ENCODE measurements at regions not wholly inside any gene's neighbourhood (a gene's known extent, or its start where the extent isn't known, plus 50 kb on each side); places are given as distances from the start of the nearest gene placed in this dataset.

- no peak overlapping the region for H3K9ac ChIP-seq (ENCODE audit: low read length)
- H4K20me1 ChIP-seq (ENCODE audit: insufficient read depth, low read length) = no peaks in the 10 kb centered on the region
- H3K4me1 ChIP-seq (ENCODE audit: low read length) = no peaks in the 10 kb centered on the region
- no peak overlapping the region for H3K4me3 ChIP-seq (ENCODE audit: low read length)
- H3K79me2 ChIP-seq (ENCODE audit: low read length) = no peaks in the 10 kb centered on the region
- no peaks in the 10 kb centered on the region for H3K36me3 ChIP-seq (replicated peaks; ENCODE audit: low read depth, low read length)
- no peaks in the 10 kb centered on the region for H3K27me3 ChIP-seq (ENCODE audit: low read depth, low read length)
- no peak overlapping the region for H2AFZ ChIP-seq (ENCODE audit: low read depth, low read length)
- TF ChIP-seq, protein P1, sequence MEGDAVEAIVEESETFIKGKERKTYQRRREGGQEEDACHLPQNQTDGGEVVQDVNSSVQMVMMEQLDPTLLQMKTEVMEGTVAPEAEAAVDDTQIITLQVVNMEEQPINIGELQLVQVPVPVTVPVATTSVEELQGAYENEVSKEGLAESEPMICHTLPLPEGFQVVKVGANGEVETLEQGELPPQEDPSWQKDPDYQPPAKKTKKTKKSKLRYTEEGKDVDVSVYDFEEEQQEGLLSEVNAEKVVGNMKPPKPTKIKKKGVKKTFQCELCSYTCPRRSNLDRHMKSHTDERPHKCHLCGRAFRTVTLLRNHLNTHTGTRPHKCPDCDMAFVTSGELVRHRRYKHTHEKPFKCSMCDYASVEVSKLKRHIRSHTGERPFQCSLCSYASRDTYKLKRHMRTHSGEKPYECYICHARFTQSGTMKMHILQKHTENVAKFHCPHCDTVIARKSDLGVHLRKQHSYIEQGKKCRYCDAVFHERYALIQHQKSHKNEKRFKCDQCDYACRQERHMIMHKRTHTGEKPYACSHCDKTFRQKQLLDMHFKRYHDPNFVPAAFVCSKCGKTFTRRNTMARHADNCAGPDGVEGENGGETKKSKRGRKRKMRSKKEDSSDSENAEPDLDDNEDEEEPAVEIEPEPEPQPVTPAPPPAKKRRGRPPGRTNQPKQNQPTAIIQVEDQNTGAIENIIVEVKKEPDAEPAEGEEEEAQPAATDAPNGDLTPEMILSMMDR (IDR thresholded peaks at IDR 0.05; ENCODE audit: low read depth, low read length) = no peak
- no peak for TF ChIP-seq EZH2phosphoT487 (IDR thresholded peaks at IDR 0.05; ENCODE audit: low read depth)
- H3K4me2 ChIP-seq (ENCODE audit: low read length) = no peak overlapping the region
- H3K27ac ChIP-seq (ENCODE audit: low read length) = no peak overlapping the region
- no peaks in the 10 kb centered on the region for H3K9me3 ChIP-seq (ENCODE audit: insufficient read depth, low read length)
Observed at GRCh38 chr13:33352041-33352440, 66.5 kb upstream of the STARD13 start.

- no peak overlapping the region for H3K9ac ChIP-seq (ENCODE audit: low read length)
- H4K20me1 ChIP-seq (ENCODE audit: insufficient read depth, low read length) = no peaks in the 10 kb centered on the region
- no peaks in the 10 kb centered on the region for H3K9me3 ChIP-seq (ENCODE audit: insufficient read depth, low read length)
- H3K4me1 ChIP-seq (ENCODE audit: low read length) = no peaks in the 10 kb centered on the region
- no peak overlapping the region for H3K27ac ChIP-seq (ENCODE audit: low read length)
- no peak overlapping the region for H2AFZ ChIP-seq (ENCODE audit: low read depth, low read length)
- TF ChIP-seq, protein P1 (IDR thresholded peaks at IDR 0.05; ENCODE audit: low read depth, low read length) = no peak
- no peak for TF ChIP-seq EZH2phosphoT487 (IDR thresholded peaks at IDR 0.05; ENCODE audit: low read depth)
- no peaks in the 10 kb centered on the region for H3K27me3 ChIP-seq (ENCODE audit: low read depth, low read length)
- H3K36me3 ChIP-seq (replicated peaks; ENCODE audit: low read depth, low read length) = no peaks in the 10 kb centered on the region
- no peaks in the 10 kb centered on the region for H3K79me2 ChIP-seq (ENCODE audit: low read length)
- H3K4me3 ChIP-seq (ENCODE audit: low read length) = no peak overlapping the region
- no peak overlapping the region for H3K4me2 ChIP-seq (ENCODE audit: low read length)
Observed at GRCh38 chr13:33352526-33352925, 67.0 kb upstream of the STARD13 start.

DNA sequence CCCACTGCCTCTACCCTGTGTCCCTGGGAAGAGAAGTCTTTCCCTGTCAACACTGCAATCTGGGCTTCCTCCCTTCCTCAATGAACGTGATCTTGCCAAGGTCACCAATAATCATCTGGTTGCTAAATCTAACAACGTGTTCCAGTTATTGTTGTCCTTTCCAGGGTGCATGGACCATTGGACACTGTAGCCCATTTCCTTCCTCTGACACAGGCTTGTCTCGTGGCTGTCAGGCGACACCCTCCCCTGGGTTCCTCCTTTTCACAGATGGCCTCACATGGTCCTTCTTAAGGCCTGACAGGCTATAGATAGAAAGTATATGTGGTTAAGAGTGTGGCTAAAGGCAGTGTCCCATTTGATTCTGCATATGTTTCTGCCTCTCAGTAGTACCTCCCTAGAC lies 67.7 kb upstream of the STARD13 start:
- no peak overlapping the region for H3K4me3 ChIP-seq (ENCODE audit: low read length)
- no peaks in the 10 kb centered on the region for H3K36me3 ChIP-seq (replicated peaks; ENCODE audit: low read depth, low read length)
- no peaks in the 10 kb centered on the region for H3K79me2 ChIP-seq (ENCODE audit: low read length)
- no peaks in the 10 kb centered on the region for H3K27me3 ChIP-seq (ENCODE audit: low read depth, low read length)
- H3K4me2 ChIP-seq (ENCODE audit: low read length) = no peak overlapping the region
- no peak overlapping the region for H2AFZ ChIP-seq (ENCODE audit: low read depth, low read length)
- H3K4me1 ChIP-seq (ENCODE audit: low read length) = no peaks in the 10 kb centered on the region
- H4K20me1 ChIP-seq (ENCODE audit: insufficient read depth, low read length) = no peaks in the 10 kb centered on the region
- H3K9me3 ChIP-seq (ENCODE audit: insufficient read depth, low read length) = no peaks in the 10 kb centered on the region
- no peak overlapping the region for H3K9ac ChIP-seq (ENCODE audit: low read length)
- H3K27ac ChIP-seq (ENCODE audit: low read length) = no peak overlapping the region
- TF ChIP-seq EZH2phosphoT487 (IDR thresholded peaks at IDR 0.05; ENCODE audit: low read depth) = no peak
- TF ChIP-seq, protein P1 (IDR thresholded peaks at IDR 0.05; ENCODE audit: low read depth, low read length) = no peak

GRCh38 chr13:33353646-33354045 lies 68.1 kb upstream of the STARD13 start:
- no peaks in the 10 kb centered on the region for H4K20me1 ChIP-seq (ENCODE audit: insufficient read depth, low read length)
- no peak overlapping the region for H3K4me2 ChIP-seq (ENCODE audit: low read length)
- no peaks in the 10 kb centered on the region for H3K79me2 ChIP-seq (ENCODE audit: low read length)
- H3K4me3 ChIP-seq (ENCODE audit: low read length) = no peak overlapping the region
- TF ChIP-seq EZH2phosphoT487 (IDR thresholded peaks at IDR 0.05; ENCODE audit: low read depth) = no peak
- TF ChIP-seq, protein P1 (IDR thresholded peaks at IDR 0.05; ENCODE audit: low read depth, low read length) = no peak
- H3K9me3 ChIP-seq (ENCODE audit: insufficient read depth, low read length) = no peaks in the 10 kb centered on the region
- H2AFZ ChIP-seq (ENCODE audit: low read depth, low read length) = no peak overlapping the region
- no peak overlapping the region for H3K27ac ChIP-seq (ENCODE audit: low read length)
- H3K9ac ChIP-seq (ENCODE audit: low read length) = no peak overlapping the region
- H3K36me3 ChIP-seq (replicated peaks; ENCODE audit: low read depth, low read length) = no peaks in the 10 kb centered on the region
- no peaks in the 10 kb centered on the region for H3K27me3 ChIP-seq (ENCODE audit: low read depth, low read length)
- no peaks in the 10 kb centered on the region for H3K4me1 ChIP-seq (ENCODE audit: low read length)
